ENCODE measurements at regions not wholly inside any gene's neighbourhood (a gene's known extent, or its start where the extent isn't known, plus 50 kb on each side); places are given as distances from the start of the nearest gene placed in this dataset.

GRCh38 chr4:59637596-59637995 is 1562.5 kb upstream of the ADGRL3 start:
- Histone ChIP-seq H3K27me3 (no peaks in the 10 kb centered on the region), H3K27ac (no peak overlapping the region), H3K4me2 (no peak overlapping the region), H3K79me2 (no peaks in the 10 kb centered on the region), H4K20me1 (ENCODE audit: insufficient read depth, poor library complexity, severe bottlenecking) (no peaks in the 10 kb centered on the region), H3K9me3 (ENCODE audit: low read depth) (no peaks in the 10 kb centered on the region), H3K9me2 (replicated peaks; ENCODE audit: insufficient read depth) (no peaks in the 10 kb centered on the region), H3K4me1 (ENCODE audit: insufficient read depth) (no peaks in the 10 kb centered on the region), H2AFZ (no peak overlapping the region), H3K4me3 (no peak overlapping the region), H3K36me3 (replicated peaks; ENCODE audit: insufficient read depth, low read depth) (no peaks in the 10 kb centered on the region)
- no peak for TF ChIP-seq CTCF (IDR thresholded peaks at IDR 0.05; ENCODE audit: poor library complexity)
- no peak for TF ChIP-seq EZH2 (IDR thresholded peaks at IDR 0.05; ENCODE audit: borderline replicate concordance)
- no peak for TF ChIP-seq EZH2phosphoT487 (IDR thresholded peaks at IDR 0.05; ENCODE audit: low read depth, severe bottlenecking, unreplicated experiment)
- 97% methylated on average over 1 of the region's 1 CpG for WGBS (ENCODE audit: low lambda C conversion rate, missing lambda C conversion rate)
- DNase-seq (ENCODE audit: low spot score), result no peak

GRCh38 chr4:59643682-59644081 is 1556.4 kb upstream of the ADGRL3 start:
- TF ChIP-seq EZH2phosphoT487 (IDR thresholded peaks at IDR 0.05; ENCODE audit: low read depth, severe bottlenecking, unreplicated experiment) (no peak), CTCF (IDR thresholded peaks at IDR 0.05; ENCODE audit: poor library complexity) (no peak), EZH2 (IDR thresholded peaks at IDR 0.05; ENCODE audit: borderline replicate concordance) (no peak)
- 85% methylated on average over 1 of the region's 1 CpG for WGBS (ENCODE audit: low lambda C conversion rate, missing lambda C conversion rate)
- Histone ChIP-seq H3K9me2 (replicated peaks; ENCODE audit: insufficient read depth) (no peaks in the 10 kb centered on the region), H3K36me3 (replicated peaks; ENCODE audit: insufficient read depth, low read depth) (no peaks in the 10 kb centered on the region), H3K9me3 (ENCODE audit: low read depth) (no peaks in the 10 kb centered on the region), H3K4me2 (no peak overlapping the region), H3K27ac (no peak overlapping the region), H2AFZ (no peak overlapping the region), H3K4me3 (no peak overlapping the region), H3K4me1 (ENCODE audit: insufficient read depth) (no peaks in the 10 kb centered on the region), H4K20me1 (ENCODE audit: insufficient read depth, poor library complexity, severe bottlenecking) (no peaks in the 10 kb centered on the region), H3K79me2 (no peaks in the 10 kb centered on the region), H3K27me3 (no peaks in the 10 kb centered on the region)
- DNase-seq (ENCODE audit: low spot score), result no peak

- H3K4me3 ChIP-seq, result no peak overlapping the region
- H3K4me1 ChIP-seq (ENCODE audit: insufficient read depth), result no peaks in the 10 kb centered on the region
- H3K27me3 ChIP-seq, result no peaks in the 10 kb centered on the region
- no peaks in the 10 kb centered on the region for H3K79me2 ChIP-seq
- no peak overlapping the region for H3K27ac ChIP-seq
- DNase-seq (ENCODE audit: low spot score), result no peak
- H2AFZ ChIP-seq, result no peak overlapping the region
- TF ChIP-seq EZH2phosphoT487 (IDR thresholded peaks at IDR 0.05; ENCODE audit: low read depth, severe bottlenecking, unreplicated experiment) (no peak), CTCF (IDR thresholded peaks at IDR 0.05; ENCODE audit: poor library complexity) (no peak), EZH2 (IDR thresholded peaks at IDR 0.05; ENCODE audit: borderline replicate concordance) (no peak)
- H3K36me3 ChIP-seq (replicated peaks; ENCODE audit: insufficient read depth, low read depth), result no peaks in the 10 kb centered on the region
- H3K9me3 ChIP-seq (ENCODE audit: low read depth), result no peaks in the 10 kb centered on the region
- 93% methylated on average over 3 of the region's 3 CpGs for WGBS (ENCODE audit: low lambda C conversion rate, missing lambda C conversion rate)
- no peaks in the 10 kb centered on the region for H3K9me2 ChIP-seq (replicated peaks; ENCODE audit: insufficient read depth)
- no peaks in the 10 kb centered on the region for H4K20me1 ChIP-seq (ENCODE audit: insufficient read depth, poor library complexity, severe bottlenecking)
- H3K4me2 ChIP-seq, result no peak overlapping the region
These were observed 1555.4 kb upstream of the ADGRL3 start for GRCh38 chr4:59644765-59645164.

- H3K9me2 ChIP-seq (replicated peaks; ENCODE audit: insufficient read depth), result no peaks in the 10 kb centered on the region
- TF ChIP-seq EZH2 (IDR thresholded peaks at IDR 0.05; ENCODE audit: borderline replicate concordance) (no peak), CTCF (IDR thresholded peaks at IDR 0.05; ENCODE audit: poor library complexity) (no peak), EZH2phosphoT487 (IDR thresholded peaks at IDR 0.05; ENCODE audit: low read depth, severe bottlenecking, unreplicated experiment) (no peak)
- no peaks in the 10 kb centered on the region for H3K4me1 ChIP-seq (ENCODE audit: insufficient read depth)
- no peaks in the 10 kb centered on the region for H3K9me3 ChIP-seq (ENCODE audit: low read depth)
- H3K27ac ChIP-seq, result no peak overlapping the region
- no peaks in the 10 kb centered on the region for H3K36me3 ChIP-seq (replicated peaks; ENCODE audit: insufficient read depth, low read depth)
- H3K79me2 ChIP-seq, result no peaks in the 10 kb centered on the region
- H3K4me3 ChIP-seq, result no peak overlapping the region
- DNase-seq (ENCODE audit: low spot score), result no peak
- no peak overlapping the region for H2AFZ ChIP-seq
- WGBS (ENCODE audit: low lambda C conversion rate, missing lambda C conversion rate), result 93% methylated on average over 5 of the region's 5 CpGs
- H3K4me2 ChIP-seq, result no peak overlapping the region
- no peaks in the 10 kb centered on the region for H3K27me3 ChIP-seq
- H4K20me1 ChIP-seq (ENCODE audit: insufficient read depth, poor library complexity, severe bottlenecking), result no peaks in the 10 kb centered on the region
These were observed 1554.0 kb upstream of the ADGRL3 start for GRCh38 chr4:59646082-59646481.

All from hepatocyte (in vitro differentiated cells).